Fibroblast of skin of right biceps (primary cell): ENCODE measurements at regions not wholly inside any gene's neighbourhood (a gene's known extent, or its start where the extent isn't known, plus 50 kb on each side); places are given as distances from the start of the nearest gene placed in this dataset.

Experiments used
- DNase-seq: peaks from one replicate; pipeline ENCODE4 v3.0.0-alpha.2; 2013

DNA sequence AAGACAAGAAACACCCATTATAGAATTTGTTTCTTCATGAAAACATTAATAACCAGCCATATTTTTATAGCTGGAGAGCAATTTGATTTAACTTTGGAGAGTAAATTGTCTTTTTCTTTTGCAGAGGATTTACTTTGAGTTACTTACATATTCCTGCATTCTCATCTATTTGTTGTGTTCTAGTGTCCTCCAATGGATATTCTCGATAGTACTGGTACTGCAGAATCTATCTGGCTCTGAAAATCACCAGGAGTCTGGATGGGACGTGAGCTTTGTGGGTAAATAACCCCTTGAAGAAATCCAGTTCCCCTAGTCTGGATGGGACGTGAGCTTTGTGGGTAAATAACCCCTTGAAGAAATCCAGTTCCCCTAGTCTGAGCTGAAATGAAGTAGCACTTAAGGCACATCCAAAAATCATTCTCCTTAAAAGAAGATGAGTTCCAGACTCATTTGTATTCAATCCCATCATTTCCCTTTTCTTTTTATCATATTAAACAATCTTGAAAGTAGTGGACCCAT, 294.1 kb upstream of the UBE2E2 start:
- no peak for DNase-seq

DNA sequence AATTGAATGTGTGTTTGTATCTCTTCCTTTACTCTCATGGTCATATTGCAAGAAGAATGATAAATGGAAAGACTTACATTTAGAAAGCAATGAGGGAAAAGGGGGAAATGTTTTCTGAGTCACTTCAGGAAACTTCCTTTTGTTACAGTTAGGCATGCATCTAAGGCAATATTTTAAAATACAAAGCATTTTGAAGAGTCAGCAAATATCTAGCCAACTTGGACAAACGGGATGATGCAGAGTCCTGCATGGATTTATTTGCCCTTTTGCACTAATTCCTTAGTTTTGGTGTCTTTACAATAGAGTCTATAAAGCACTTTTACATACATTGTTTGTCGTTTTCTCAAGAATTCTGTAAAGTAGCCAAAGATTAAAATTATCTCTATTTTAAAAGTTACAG, 286.2 kb upstream of the UBE2E2 start:
- DNase-seq: no peak

GRCh38 chr3:22920006-22920405, 283.1 kb upstream of the UBE2E2 start:
- DNase-seq: no peak

DNA sequence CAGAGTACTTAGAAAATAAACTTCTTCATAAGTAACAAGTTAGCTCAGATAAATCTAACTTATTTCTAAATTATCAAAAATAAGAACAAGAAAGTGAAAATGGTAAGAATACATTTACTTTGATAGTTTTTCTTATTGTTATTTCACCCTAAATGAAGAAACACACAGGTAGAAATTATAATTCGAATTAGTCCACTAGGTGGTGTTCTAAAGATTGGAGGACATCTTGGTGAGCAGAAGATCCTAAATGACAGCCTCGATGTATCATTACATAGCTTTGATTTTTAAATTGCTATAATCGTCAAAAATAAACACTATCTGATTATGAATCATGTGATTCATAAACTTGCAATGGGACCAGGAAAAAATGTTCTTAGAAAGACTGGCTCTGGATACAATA, 280.8 kb upstream of the UBE2E2 start:
- peak; percentile 3 for DNase-seq

GRCh38 chr3:22923711-22924110, 279.4 kb upstream of the UBE2E2 start:
- DNase-seq: no peak

- DNase-seq: peak; percentile 14
Measured at GRCh38 chr3:22928216-22929110, 274.7 kb upstream of the UBE2E2 start.

GRCh38 chr3:22933051-22933840, 269.9 kb upstream of the UBE2E2 start:
- DNase-seq: no peak

- DNase-seq: no peak
Measured at GRCh38 chr3:22933841-22934116, 269.3 kb upstream of the UBE2E2 start.

DNA sequence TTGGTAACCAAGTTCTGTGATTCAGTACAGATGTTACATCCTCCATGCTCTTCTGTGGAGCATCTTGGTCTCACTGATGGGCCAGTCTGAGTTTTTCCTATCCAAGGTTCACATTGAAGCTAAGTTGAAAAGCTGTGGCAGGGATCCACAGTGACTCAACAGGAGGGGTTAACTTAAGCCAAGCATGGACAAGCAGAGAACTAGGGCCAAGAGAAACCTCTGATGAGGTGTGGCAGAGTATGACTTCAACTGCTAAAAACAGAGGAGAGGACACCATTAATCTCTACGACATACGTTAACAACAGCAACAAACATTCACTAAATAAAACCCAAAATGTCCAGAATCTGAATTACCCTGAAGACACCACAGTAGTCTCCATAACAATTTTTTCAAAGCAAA, 268.1 kb upstream of the UBE2E2 start:
- DNase-seq: no peak

GRCh38 chr3:22937536-22937935, 265.6 kb upstream of the UBE2E2 start:
- DNase-seq: no peak

DNA sequence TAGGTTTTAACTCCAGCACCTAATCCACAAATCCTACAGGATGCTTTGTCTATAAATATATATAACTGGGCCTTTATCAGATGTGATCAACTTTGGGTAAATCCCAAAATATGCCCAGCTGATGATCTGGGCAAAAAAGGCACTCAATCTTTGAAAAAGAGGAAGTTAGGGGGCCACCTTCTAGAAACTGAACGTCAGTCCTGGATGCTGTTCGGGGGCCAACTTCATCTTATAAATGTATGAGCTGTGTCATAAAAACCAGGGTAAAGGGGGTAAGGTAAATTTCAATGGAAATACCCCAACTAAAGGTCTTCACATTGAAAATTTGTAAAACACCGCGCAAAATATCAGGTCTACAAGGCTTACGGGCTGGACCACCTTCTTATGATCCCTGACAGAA, 264.4 kb upstream of the UBE2E2 start:
- no peak for DNase-seq

GRCh38 chr3:22939349-22939748, 263.8 kb upstream of the UBE2E2 start:
- DNase-seq: peak; percentile 28

DNA sequence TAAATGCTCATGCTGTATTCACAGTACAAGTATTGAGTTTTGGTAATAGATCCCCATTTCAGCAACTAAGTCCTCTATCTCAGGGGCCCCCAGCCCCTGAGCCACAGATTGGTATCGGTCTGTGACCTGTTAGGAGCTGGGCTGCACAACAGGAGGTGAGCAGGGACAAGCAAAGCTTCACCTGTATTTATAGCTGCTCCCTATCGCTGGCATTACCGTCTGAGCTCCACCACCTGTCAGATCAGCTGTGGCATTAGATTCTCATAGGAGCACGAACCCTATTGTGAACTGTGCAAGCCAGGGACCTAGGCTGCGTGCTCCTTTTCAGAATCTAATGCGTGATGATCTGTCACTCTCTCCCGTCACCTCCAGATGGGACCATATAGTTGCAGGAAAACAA, 262.8 kb upstream of the UBE2E2 start:
- DNase-seq: no peak

DNA sequence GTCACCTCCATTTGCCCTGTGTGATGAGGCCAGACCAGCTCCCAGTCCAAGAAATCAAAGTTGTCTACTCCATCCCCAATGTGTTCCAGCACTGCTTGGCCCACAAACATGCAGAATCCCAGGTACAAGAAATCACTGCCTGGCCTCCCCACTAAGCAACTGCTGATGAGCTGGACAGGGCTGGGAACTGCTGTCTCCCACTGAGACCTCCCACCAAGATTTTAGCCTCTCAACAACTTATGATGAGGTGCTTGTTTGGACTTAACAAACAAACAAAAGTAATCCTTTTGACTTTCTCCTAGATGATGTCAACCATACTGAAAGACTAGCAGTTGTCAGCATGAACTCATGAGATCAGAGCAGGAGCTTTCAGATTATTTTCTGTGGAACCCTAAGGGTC, 260.1 kb upstream of the UBE2E2 start:
- DNase-seq: no peak

- no peak for DNase-seq
Measured at GRCh38 chr3:22947851-22948250, 255.3 kb upstream of the UBE2E2 start.

GRCh38 chr3:22951910-22952309, 251.2 kb upstream of the UBE2E2 start:
- no peak for DNase-seq

- DNase-seq: no peak
Measured at GRCh38 chr3:22952860-22953259, 250.3 kb upstream of the UBE2E2 start.

GRCh38 chr3:22959593-22959992, 243.5 kb upstream of the UBE2E2 start:
- no peak for DNase-seq

GRCh38 chr3:22960105-22960984, 242.8 kb upstream of the UBE2E2 start:
- peak; percentile 24 for DNase-seq

DNA sequence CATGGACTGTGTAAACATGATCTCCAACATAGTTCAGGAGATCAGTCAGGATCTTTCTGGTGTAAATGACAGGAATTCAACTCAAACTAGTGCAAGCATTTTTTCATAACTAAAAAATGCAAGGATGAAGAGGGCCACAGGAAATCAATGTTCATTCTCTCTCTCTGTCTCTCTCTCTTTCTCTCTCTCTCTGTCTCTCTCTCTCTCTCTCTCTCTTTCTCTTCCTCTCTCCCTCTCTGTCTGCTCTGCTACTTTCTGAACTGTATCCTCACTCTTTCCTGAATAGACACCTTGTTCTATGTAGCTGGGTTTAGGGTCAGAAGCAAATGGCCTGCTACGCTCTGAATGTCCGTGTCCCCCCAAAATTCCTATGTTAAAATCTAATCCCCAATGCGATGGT, 240.9 kb upstream of the UBE2E2 start:
- DNase-seq: no peak

- DNase-seq: no peak
Measured at GRCh38 chr3:22966349-22966748, 236.8 kb upstream of the UBE2E2 start.

DNA sequence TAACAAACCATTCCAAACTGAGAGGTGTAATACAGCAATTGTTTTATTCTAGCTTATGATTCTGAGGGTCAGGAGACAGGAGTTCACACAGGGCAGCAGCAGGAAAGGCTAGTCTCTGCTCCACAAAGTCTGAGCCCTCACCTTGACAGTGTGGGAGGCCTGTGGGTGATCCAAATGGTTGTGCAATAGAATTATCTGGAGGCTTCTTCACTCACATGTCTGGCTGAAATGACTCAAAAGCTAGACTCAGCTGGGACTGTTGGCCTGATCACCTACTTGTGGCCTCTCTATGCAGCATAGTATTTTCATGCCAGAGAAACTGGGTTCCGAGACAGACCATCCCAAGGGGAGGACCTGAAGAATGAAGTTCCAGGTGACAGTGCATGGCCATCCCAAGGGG, 233.9 kb upstream of the UBE2E2 start:
- no peak for DNase-seq

- DNase-seq: no peak
Measured at GRCh38 chr3:22971497-22971896, 231.6 kb upstream of the UBE2E2 start.
